Endothelial cell of umbilical vein (primary cell): ENCODE measurements at regions not wholly inside any gene's neighbourhood (a gene's known extent, or its start where the extent isn't known, plus 50 kb on each side); places are given as distances from the start of the nearest gene placed in this dataset.

Experiments used
- CTCF ChIP-seq, 2 donors: IDR thresholded peaks; 1 replicate in 1 of 2; 2 replicates in 1 of 2; pipeline ENCODE4 v1.5.1; 2011; ENCODE audit warnings: low read length in 2 of 2, mild to moderate bottlenecking in 2 of 2, moderate library complexity in 2 of 2, control low read depth in 1 of 2, inconsistent platforms in 1 of 2, low read depth in 1 of 2; ENCODE audit not compliant: insufficient read depth in 1 of 2; ENCODE audit errors: extremely low read depth in 1 of 2
- EZH2 ChIP-seq: IDR thresholded peaks from 2 replicates; pipeline ENCODE4 v1.6.1; 2012; ENCODE audit warnings: borderline replicate concordance, low read depth, mild to moderate bottlenecking, moderate library complexity, low read length, inconsistent platforms; ENCODE audit not compliant: severe bottlenecking
- POLR2A ChIP-seq: IDR thresholded peaks from 2 replicates; pipeline ENCODE4 v1.6.1; 2012; ENCODE audit warnings: low read depth, mild to moderate bottlenecking, control low read depth, low read length
- POLR2AphosphoS5 ChIP-seq: IDR thresholded peaks from 2 replicates; pipeline ENCODE4 v1.6.1; 2012; ENCODE audit warnings: low read depth, mild to moderate bottlenecking, control low read depth, low read length, moderate library complexity; ENCODE audit not compliant: insufficient read depth

GRCh38 chr2:234835738-234836137, 116.1 kb upstream of the SH3BP4 start:
- no peak for TF ChIP-seq CTCF (IDR thresholded peaks at IDR 0.05; ENCODE audit: extremely low read depth in 1 of 2, insufficient read depth in 1 of 2, low read depth in 1 of 2, low read length in 2 of 2)
- no peak for TF ChIP-seq EZH2
- no peak for TF ChIP-seq POLR2A
- TF ChIP-seq POLR2AphosphoS5, result no peak
